Neural progenitor cell (in vitro differentiated cells): ENCODE measurements at regions not wholly inside any gene's neighbourhood (a gene's known extent, or its start where the extent isn't known, plus 50 kb on each side); places are given as distances from the start of the nearest gene placed in this dataset.

Experiments
- EZH2 ChIP-seq: fragments of 200-600 bp; sonication (generic); IDR thresholded peaks from 2 replicates; pipeline ENCODE4 v1.6.1; 2017; ENCODE audit warnings: antibody characterized with exemption, mild to moderate bottlenecking, moderate library complexity
- EZH2phosphoT487 ChIP-seq: fragments of 200-600 bp; sonication (generic); IDR thresholded peaks from 2 replicates; pipeline ENCODE4 v1.6.1; 2017; ENCODE audit warnings: antibody characterized with exemption
- TF ChIP-seq, protein P1 (sequence below): fragments of 200-600 bp; sonication (generic); IDR thresholded peaks from 2 replicates; pipeline ENCODE4 v1.5.1; 2017; ENCODE audit warnings: antibody characterized with exemption, mild to moderate bottlenecking

DNA sequence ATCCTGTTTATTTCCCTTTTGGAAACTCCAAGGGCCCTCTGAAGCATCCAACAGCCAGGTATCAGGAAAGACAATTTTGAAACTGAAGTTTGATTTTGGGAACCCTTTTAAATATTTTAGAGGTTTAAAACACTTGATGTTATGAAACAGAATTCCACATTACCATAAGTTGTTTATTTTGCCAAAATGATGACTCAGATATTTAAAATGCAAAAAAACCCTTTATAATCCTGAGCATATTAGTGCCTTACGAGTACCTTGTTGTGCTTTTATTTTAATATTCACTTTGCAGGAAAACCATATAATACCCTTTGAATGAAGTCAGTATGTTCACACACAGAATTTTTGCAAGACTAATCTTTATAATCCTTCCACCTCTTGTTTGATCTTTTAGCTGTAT is 765.1 kb upstream of the CA10 start:
- TF ChIP-seq, protein P1, sequence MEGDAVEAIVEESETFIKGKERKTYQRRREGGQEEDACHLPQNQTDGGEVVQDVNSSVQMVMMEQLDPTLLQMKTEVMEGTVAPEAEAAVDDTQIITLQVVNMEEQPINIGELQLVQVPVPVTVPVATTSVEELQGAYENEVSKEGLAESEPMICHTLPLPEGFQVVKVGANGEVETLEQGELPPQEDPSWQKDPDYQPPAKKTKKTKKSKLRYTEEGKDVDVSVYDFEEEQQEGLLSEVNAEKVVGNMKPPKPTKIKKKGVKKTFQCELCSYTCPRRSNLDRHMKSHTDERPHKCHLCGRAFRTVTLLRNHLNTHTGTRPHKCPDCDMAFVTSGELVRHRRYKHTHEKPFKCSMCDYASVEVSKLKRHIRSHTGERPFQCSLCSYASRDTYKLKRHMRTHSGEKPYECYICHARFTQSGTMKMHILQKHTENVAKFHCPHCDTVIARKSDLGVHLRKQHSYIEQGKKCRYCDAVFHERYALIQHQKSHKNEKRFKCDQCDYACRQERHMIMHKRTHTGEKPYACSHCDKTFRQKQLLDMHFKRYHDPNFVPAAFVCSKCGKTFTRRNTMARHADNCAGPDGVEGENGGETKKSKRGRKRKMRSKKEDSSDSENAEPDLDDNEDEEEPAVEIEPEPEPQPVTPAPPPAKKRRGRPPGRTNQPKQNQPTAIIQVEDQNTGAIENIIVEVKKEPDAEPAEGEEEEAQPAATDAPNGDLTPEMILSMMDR: no peak
- no peak for TF ChIP-seq EZH2
- TF ChIP-seq EZH2phosphoT487: no peak
